ENCODE measurements at regions not wholly inside any gene's neighbourhood (a gene's known extent, or its start where the extent isn't known, plus 50 kb on each side); places are given as distances from the start of the nearest gene placed in this dataset.
"Not testable (repeated sequence)": the region's sequence is repeated elsewhere in the genome, so short reads cannot be mapped to it uniquely, and the experiment has no call there.

GRCh38 chr12:28776913-28777422 is 372.1 kb upstream of the FAR2 start:
- no peak for DNase-seq

GRCh38 chr12:28777603-28778365 is 371.3 kb upstream of the FAR2 start:
- DNase-seq: no peak

- DNase-seq: no peak
These were observed 369.0 kb upstream of the FAR2 start for GRCh38 chr12:28780096-28780495.

GRCh38 chr12:28780960-28781359 is 368.1 kb upstream of the FAR2 start:
- DNase-seq: no peak

- DNase-seq: no peak
These were observed 367.1 kb upstream of the FAR2 start for GRCh38 chr12:28781671-28782652.

- DNase-seq: no peak
These were observed 366.3 kb upstream of the FAR2 start for GRCh38 chr12:28782812-28783211.

- DNase-seq: no peak
These were observed 361.9 kb upstream of the FAR2 start for GRCh38 chr12:28787151-28787550.

- not testable (repeated sequence) for DNase-seq
These were observed 360.8 kb upstream of the FAR2 start for GRCh38 chr12:28788256-28788655.

GRCh38 chr12:28793581-28794151 is 355.4 kb upstream of the FAR2 start:
- no peak for DNase-seq

- no peak for DNase-seq
These were observed 354.9 kb upstream of the FAR2 start for GRCh38 chr12:28794211-28794610.

GRCh38 chr12:28794786-28795185 is 354.3 kb upstream of the FAR2 start:
- no peak for DNase-seq

- DNase-seq: no peak
These were observed 353.8 kb upstream of the FAR2 start for GRCh38 chr12:28795311-28795710.

GRCh38 chr12:28799348-28799747 is 349.7 kb upstream of the FAR2 start:
- no peak for DNase-seq

GRCh38 chr12:28800129-28800528 is 348.9 kb upstream of the FAR2 start:
- no peak for DNase-seq

GRCh38 chr12:28802706-28803438 is 346.2 kb upstream of the FAR2 start:
- DNase-seq: no peak

GRCh38 chr12:28807535-28807934 is 341.5 kb upstream of the FAR2 start:
- DNase-seq: no peak

GRCh38 chr12:28811457-28811856 is 337.6 kb upstream of the FAR2 start:
- DNase-seq: no peak

- no peak for DNase-seq
These were observed 334.8 kb upstream of the FAR2 start for GRCh38 chr12:28814246-28814645.

GRCh38 chr12:28817524-28817923 is 331.6 kb upstream of the FAR2 start:
- DNase-seq: no peak

GRCh38 chr12:28824193-28824846 is 324.8 kb upstream of the FAR2 start:
- DNase-seq: no peak

- no peak for DNase-seq
These were observed 324.2 kb upstream of the FAR2 start for GRCh38 chr12:28824849-28825248.

GRCh38 chr12:28826766-28827165 is 322.3 kb upstream of the FAR2 start:
- no peak for DNase-seq

Data from stimulated activated naive CD4-positive, alpha-beta T cell (primary cell).